HepG2 (cell line): ENCODE measurements at regions not wholly inside any gene's neighbourhood (a gene's known extent, or its start where the extent isn't known, plus 50 kb on each side); places are given as distances from the start of the nearest gene placed in this dataset.

ENCODE experiments used
- ATAC-seq: fragments of 200-7000 bp; cut with Tn5 transposase; 3 replicates; pipeline ENCODE4 v1.9.1; 2020; ENCODE audit warnings: mild to moderate bottlenecking, moderate library complexity
- BruUV-seq: library from RNA; stranded (reverse); fragments of 400-500 nt; replicated peaks from 2 replicates; lab custom pipeline; 2021; lab: Mats Ljungman, UMichigan
- CTCF ChIA-PET: fragments of 300-600 bp; formaldehyde crosslinking; extraction: SDS; loops from one replicate; lab custom pipeline; 2021; ENCODE audit warnings: low total read pairs, inconsistent platforms, low intra/inter-chr PET ratio; lab: Yijun Ruan, JAX
- POLR2A ChIA-PET: fragments of 350-600 bp; sonication (Branson Sonifier 250); formaldehyde crosslinking; loops from one replicate; lab custom pipeline; 2020; ENCODE audit warnings: antibody characterized with exemption, inconsistent platforms; lab: Yijun Ruan, JAX
- DNase-seq: peaks from one replicate; pipeline ENCODE4 v3.0.0-alpha.2; 2015; ENCODE audit warnings: low spot score
- FAIRE-seq: peaks from 3 replicates; lab custom pipeline; 2011; peaks lifted over from hg19 to GRCh38; lab: Jason Lieb, UNC
- H2AFZ ChIP-seq: one replicate; pipeline ENCODE4 v1.6.1; 2011; ENCODE audit warnings: low read length, inconsistent platforms
- H3K27ac ChIP-seq: fragments of 300-600 bp; 3 replicates; pipeline ENCODE4 v1.8.0; 2011; ENCODE audit warnings: mixed run types, mild to moderate bottlenecking, mixed read lengths, low read length, inconsistent platforms; ENCODE audit not compliant: insufficient read depth; ENCODE audit errors: extremely low read length
- H3K27me3 ChIP-seq, 2 experiments: fragments of 200-600 bp in 1 of 2; 2 replicates in 1 of 2; 3 replicates in 1 of 2; pipeline versions ENCODE4 v1.6.0 to v1.8.0; 2011; ENCODE audit warnings: low read length in 2 of 2, mild to moderate bottlenecking in 2 of 2, moderate library complexity in 2 of 2, inconsistent platforms in 1 of 2; ENCODE audit not compliant: insufficient read depth in 2 of 2, control insufficient read depth in 1 of 2
- H3K36me3 ChIP-seq, 2 experiments: fragments of 200-600 bp in 1 of 2; replicated peaks in 1 of 2; 2 replicates in 1 of 2; 3 replicates in 1 of 2; pipeline versions ENCODE4 v1.5.1 to v1.8.0; 2011; ENCODE audit warnings: low read length in 2 of 2, inconsistent platforms in 1 of 2; ENCODE audit not compliant: insufficient read depth in 2 of 2, control insufficient read depth in 1 of 2
- H3K4me1 ChIP-seq: 2 replicates; pipeline ENCODE4 v1.5.1; 2012; ENCODE audit warnings: low read length, inconsistent platforms; ENCODE audit not compliant: insufficient read depth
- H3K4me2 ChIP-seq: 2 replicates; pipeline ENCODE4 v1.6.0; 2011; ENCODE audit warnings: low read depth, low read length, inconsistent platforms
- H3K4me3 ChIP-seq, 3 experiments: fragments of 200-600 bp in 1 of 3; sonication (generic), shearing (Covaris generic) in 1 of 3; replicated peaks in 1 of 3; 2 replicates each; pipeline ENCODE4 v1.5.1; 2011 to 2016; ENCODE audit warnings: low read length in 3 of 3, inconsistent platforms in 2 of 3, low read depth in 2 of 3, mild to moderate bottlenecking in 2 of 3, control low read depth in 1 of 3, mixed read lengths in 1 of 3; ENCODE audit not compliant: insufficient read depth in 1 of 3
- H3K79me2 ChIP-seq: one replicate; pipeline ENCODE4 v1.6.1; 2011; ENCODE audit warnings: low read length, inconsistent platforms; ENCODE audit not compliant: insufficient read depth
- H3K9ac ChIP-seq: 2 replicates; pipeline ENCODE4 v1.6.0; 2011; ENCODE audit warnings: mild to moderate bottlenecking, low read depth, low read length, inconsistent platforms; ENCODE audit not compliant: insufficient read depth
- H3K9me3 ChIP-seq: 2 replicates; pipeline ENCODE4 v1.5.1; 2012; ENCODE audit warnings: mild to moderate bottlenecking, low read length
- H4K20me1 ChIP-seq: 2 replicates; pipeline ENCODE4 v1.6.0; 2011; ENCODE audit warnings: inconsistent platforms, mild to moderate bottlenecking, low read length, moderate library complexity; ENCODE audit not compliant: insufficient read depth
- ARHGAP35 ChIP-seq: sonication (generic); formaldehyde crosslinking; IDR thresholded peaks from 2 replicates; pipeline ENCODE4 v1.9.0; 2022; ENCODE audit warnings: mild to moderate bottlenecking, inconsistent platforms, moderate library complexity, missing genetic modification reagents, borderline replicate concordance
- BRD4 ChIP-seq: sonication (generic); formaldehyde crosslinking; IDR thresholded peaks from 2 replicates; pipeline ENCODE4 v1.4.0; 2020; ENCODE audit warnings: missing genetic modification reagents
- NFE2 ChIP-seq: sonication (generic); formaldehyde crosslinking; IDR thresholded peaks from 2 replicates; pipeline ENCODE4 v1.4.0; 2020; ENCODE audit warnings: missing genetic modification reagents
- POLR2AphosphoS2 ChIP-seq: IDR thresholded peaks from 2 replicates; pipeline ENCODE4 v1.6.1; 2011; ENCODE audit warnings: low read depth, low read length, improper control_type of control experiment
- RAD51 ChIP-seq: fragments of 450-650 bp; IDR thresholded peaks from 2 replicates; pipeline ENCODE4 v1.6.1; 2016; ENCODE audit warnings: borderline replicate concordance
- TCF7 ChIP-seq: sonication (generic); IDR thresholded peaks from 2 replicates; pipeline ENCODE4 v1.6.1; 2016; ENCODE audit warnings: antibody characterized with exemption, low read depth
- U2AF2 ChIP-seq: fragments of 200-400 bp; formaldehyde crosslinking; IDR thresholded peaks from 2 replicates; pipeline ENCODE4 v1.6.1; 2017; ENCODE audit warnings: low read depth, mild to moderate bottlenecking, low read length
- ZNF432 ChIP-seq: sonication (generic); formaldehyde crosslinking; IDR thresholded peaks from 2 replicates; pipeline ENCODE4 v1.5.0; 2020; ENCODE audit warnings: missing genetic modification reagents, mild to moderate bottlenecking, borderline replicate concordance
- WGBS: methylation state at CpG from one replicate; pipeline ENCODE4 v1.1.6; 2017; ENCODE audit warnings: low lambda C conversion rate; 5-methylcytosine and 5-hydroxymethylcytosine counted together
- in situ Hi-C: cut with HindIII; loops from 2 replicates; pipeline ENCODE4 v1.10.0; 2017; ENCODE audit warnings: low pct_unique_long_range_greater_than_20kb; ENCODE audit not compliant: extremely low pct_ligation_motif_present
- intact Hi-C: fragments of 100-400 bp; cut with micrococcal nuclease; formaldehyde crosslinking; loops from one replicate; pipeline ENCODE4 v1.10.0; 2022; ENCODE audit not compliant: unreplicated experiment
- TF ChIP-seq, protein P1 (sequence below): sonication (generic); formaldehyde crosslinking; IDR thresholded peaks from 2 replicates; pipeline ENCODE4 v1.5.1; 2020; ENCODE audit warnings: missing genetic modification reagents, mild to moderate bottlenecking, borderline replicate concordance
- TF ChIP-seq, protein P2 (sequence below): sonication (generic); formaldehyde crosslinking; IDR thresholded peaks from 2 replicates; pipeline ENCODE4 v1.8.1; 2022; ENCODE audit warnings: low read depth, mild to moderate bottlenecking, missing genetic modification reagents
- TF ChIP-seq, protein P3 (sequence below): sonication (generic); formaldehyde crosslinking; IDR thresholded peaks from 2 replicates; pipeline ENCODE4 v1.4.0; 2020; ENCODE audit warnings: missing genetic modification reagents, borderline replicate concordance

DNA sequence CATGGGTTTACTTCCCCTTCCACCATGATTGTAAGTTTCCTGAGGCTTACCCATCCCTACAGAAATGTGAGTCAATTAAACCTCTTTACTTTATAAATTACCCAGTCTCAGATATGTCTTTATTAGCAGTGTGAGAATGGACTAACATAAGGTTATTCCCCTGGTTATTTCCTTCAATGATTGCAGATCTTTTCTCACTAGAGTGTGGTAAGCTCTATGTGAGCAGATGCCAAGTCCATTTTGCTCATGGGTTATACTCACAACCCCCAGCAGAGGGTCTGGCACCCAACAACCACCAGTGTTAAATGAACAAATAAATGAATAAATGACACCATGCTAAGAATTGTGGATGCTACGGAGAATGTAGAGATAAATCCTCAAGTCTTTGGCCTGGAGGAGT lies 472.8 kb downstream of the LIG4 start:
- no peak for DNase-seq
- Histone ChIP-seq H3K9ac (no peak overlapping the region), H3K27ac (no peak overlapping the region), H4K20me1 (no peaks in the 10 kb centered on the region), H3K4me1 (no peaks in the 10 kb centered on the region), H3K36me3 (no peaks in the 10 kb centered on the region), H3K27me3 (no peaks in the 10 kb centered on the region), H3K4me2 (no peak overlapping the region), H3K9me3 (no peaks in the 10 kb centered on the region), H3K79me2 (no peaks in the 10 kb centered on the region), H2AFZ (no peak overlapping the region), H3K4me3 (no peak overlapping the region)
- ATAC-seq = no peak
- ChIA-PET POLR2A (no interaction called here), CTCF (no interaction called here)
- 8% methylated on average over 1 of the region's 1 CpG for WGBS
- intact Hi-C loops = no loop called here
- in situ Hi-C loops = no loop called here
- no peak for FAIRE-seq
- BruUV-seq = no TSS peak
- TF ChIP-seq POLR2AphosphoS2 (no peak), NFE2 (CRISPR knock-in tag) (no peak), ZNF432 (no peak)
- TF ChIP-seq, protein P1, sequence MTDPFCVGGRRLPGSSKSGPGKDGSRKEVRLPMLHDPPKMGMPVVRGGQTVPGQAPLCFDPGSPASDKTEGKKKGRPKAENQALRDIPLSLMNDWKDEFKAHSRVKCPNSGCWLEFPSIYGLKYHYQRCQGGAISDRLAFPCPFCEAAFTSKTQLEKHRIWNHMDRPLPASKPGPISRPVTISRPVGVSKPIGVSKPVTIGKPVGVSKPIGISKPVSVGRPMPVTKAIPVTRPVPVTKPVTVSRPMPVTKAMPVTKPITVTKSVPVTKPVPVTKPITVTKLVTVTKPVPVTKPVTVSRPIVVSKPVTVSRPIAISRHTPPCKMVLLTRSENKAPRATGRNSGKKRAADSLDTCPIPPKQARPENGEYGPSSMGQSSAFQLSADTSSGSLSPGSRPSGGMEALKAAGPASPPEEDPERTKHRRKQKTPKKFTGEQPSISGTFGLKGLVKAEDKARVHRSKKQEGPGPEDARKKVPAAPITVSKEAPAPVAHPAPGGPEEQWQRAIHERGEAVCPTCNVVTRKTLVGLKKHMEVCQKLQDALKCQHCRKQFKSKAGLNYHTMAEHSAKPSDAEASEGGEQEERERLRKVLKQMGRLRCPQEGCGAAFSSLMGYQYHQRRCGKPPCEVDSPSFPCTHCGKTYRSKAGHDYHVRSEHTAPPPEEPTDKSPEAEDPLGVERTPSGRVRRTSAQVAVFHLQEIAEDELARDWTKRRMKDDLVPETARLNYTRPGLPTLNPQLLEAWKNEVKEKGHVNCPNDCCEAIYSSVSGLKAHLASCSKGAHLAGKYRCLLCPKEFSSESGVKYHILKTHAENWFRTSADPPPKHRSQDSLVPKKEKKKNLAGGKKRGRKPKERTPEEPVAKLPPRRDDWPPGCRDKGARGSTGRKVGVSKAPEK (CRISPR knock-in tag) = no peak

DNA sequence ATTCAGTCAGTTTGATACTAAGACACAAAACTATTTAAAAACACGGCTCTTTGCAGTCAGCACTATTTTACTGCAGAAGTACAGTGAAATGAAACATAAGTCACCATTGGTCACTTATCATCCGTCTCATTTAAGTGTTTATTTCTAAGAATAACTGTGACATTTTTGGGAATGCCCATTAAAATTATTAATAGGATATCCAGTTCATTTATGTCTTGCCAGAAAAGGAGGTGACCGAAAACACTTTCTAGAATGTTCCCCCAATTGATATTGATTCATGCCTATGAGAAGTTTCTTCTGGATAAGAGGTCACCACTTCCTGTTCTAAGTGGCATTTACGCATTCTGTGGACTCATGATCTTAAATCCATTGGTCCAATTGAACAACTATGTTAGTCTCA lies 477.3 kb downstream of the LIG4 start:
- intact Hi-C loops = no loop called here

More for the DNA sequence above, 477.3 kb downstream of the LIG4 start:
- no peaks in the 10 kb centered on the region for H4K20me1 ChIP-seq
- 7% methylated on average over 4 of the region's 4 CpGs for WGBS
- ChIA-PET POLR2A (no interaction called here), CTCF (no interaction called here)
- H2AFZ ChIP-seq = no peak overlapping the region
- no peak for ATAC-seq
- H3K4me3 ChIP-seq = no peak overlapping the region
- H3K9me3 ChIP-seq = no peaks in the 10 kb centered on the region
- no peak for DNase-seq
- in situ Hi-C loops = no loop called here
- H3K27ac ChIP-seq = no peak overlapping the region
- no peak overlapping the region for H3K4me2 ChIP-seq
- H3K27me3 ChIP-seq = no peaks in the 10 kb centered on the region
- no TSS peak for BruUV-seq
- no peak overlapping the region for H3K9ac ChIP-seq
- H3K4me1 ChIP-seq = no peaks in the 10 kb centered on the region
- no peak for FAIRE-seq
- no peaks in the 10 kb centered on the region for H3K79me2 ChIP-seq
- TF ChIP-seq RAD51 (no peak), U2AF2 (no peak), ARHGAP35 (no peak), TCF7 (no peak), BRD4 (CRISPR knock-in tag) (no peak)
- TF ChIP-seq, protein P2, sequence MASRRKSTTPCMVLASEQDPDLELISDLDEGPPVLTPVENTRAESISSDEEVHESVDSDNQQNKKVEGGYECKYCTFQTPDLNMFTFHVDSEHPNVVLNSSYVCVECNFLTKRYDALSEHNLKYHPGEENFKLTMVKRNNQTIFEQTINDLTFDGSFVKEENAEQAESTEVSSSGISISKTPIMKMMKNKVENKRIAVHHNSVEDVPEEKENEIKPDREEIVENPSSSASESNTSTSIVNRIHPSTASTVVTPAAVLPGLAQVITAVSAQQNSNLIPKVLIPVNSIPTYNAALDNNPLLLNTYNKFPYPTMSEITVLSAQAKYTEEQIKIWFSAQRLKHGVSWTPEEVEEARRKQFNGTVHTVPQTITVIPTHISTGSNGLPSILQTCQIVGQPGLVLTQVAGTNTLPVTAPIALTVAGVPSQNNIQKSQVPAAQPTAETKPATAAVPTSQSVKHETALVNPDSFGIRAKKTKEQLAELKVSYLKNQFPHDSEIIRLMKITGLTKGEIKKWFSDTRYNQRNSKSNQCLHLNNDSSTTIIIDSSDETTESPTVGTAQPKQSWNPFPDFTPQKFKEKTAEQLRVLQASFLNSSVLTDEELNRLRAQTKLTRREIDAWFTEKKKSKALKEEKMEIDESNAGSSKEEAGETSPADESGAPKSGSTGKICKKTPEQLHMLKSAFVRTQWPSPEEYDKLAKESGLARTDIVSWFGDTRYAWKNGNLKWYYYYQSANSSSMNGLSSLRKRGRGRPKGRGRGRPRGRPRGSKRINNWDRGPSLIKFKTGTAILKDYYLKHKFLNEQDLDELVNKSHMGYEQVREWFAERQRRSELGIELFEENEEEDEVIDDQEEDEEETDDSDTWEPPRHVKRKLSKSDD (CRISPR knock-in tag) = no peak
- TF ChIP-seq, protein P3, sequence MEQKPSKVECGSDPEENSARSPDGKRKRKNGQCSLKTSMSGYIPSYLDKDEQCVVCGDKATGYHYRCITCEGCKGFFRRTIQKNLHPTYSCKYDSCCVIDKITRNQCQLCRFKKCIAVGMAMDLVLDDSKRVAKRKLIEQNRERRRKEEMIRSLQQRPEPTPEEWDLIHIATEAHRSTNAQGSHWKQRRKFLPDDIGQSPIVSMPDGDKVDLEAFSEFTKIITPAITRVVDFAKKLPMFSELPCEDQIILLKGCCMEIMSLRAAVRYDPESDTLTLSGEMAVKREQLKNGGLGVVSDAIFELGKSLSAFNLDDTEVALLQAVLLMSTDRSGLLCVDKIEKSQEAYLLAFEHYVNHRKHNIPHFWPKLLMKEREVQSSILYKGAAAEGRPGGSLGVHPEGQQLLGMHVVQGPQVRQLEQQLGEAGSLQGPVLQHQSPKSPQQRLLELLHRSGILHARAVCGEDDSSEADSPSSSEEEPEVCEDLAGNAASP (CRISPR knock-in tag) = no peak
- H3K36me3 ChIP-seq = no peaks in the 10 kb centered on the region
